TTC549 (cell line): ENCODE measurements at regions not wholly inside any gene's neighbourhood (a gene's known extent, or its start where the extent isn't known, plus 50 kb on each side); places are given as distances from the start of the nearest gene placed in this dataset.

Experiments used
- FAIRE-seq: peaks from 2 replicates; lab custom pipeline; 2012; peaks lifted over from hg19 to GRCh38; lab: Jason Lieb, UNC

GRCh38 chr5:51944500-51945125 lies 561.4 kb downstream of the ISL1 start:
- no peak for FAIRE-seq

DNA sequence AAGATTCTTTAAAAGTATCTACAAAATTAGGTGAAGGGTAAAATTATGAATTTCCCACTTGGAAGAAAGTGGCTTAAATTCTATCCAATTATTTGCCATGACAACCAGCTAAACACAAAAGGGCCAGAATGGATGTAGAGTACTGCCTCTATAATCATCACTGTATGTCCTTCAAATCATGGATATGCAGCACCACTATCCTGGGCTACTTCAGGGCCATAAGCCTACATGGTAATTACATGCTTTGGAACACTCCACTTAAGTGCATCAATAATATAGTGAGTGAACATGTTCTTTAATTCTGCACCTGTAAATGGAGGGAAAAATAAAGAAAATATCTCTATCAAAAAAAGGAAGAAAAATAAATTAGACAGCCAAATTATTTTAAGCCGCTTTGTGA lies 575.2 kb downstream of the ISL1 start:
- FAIRE-seq, result no peak

DNA sequence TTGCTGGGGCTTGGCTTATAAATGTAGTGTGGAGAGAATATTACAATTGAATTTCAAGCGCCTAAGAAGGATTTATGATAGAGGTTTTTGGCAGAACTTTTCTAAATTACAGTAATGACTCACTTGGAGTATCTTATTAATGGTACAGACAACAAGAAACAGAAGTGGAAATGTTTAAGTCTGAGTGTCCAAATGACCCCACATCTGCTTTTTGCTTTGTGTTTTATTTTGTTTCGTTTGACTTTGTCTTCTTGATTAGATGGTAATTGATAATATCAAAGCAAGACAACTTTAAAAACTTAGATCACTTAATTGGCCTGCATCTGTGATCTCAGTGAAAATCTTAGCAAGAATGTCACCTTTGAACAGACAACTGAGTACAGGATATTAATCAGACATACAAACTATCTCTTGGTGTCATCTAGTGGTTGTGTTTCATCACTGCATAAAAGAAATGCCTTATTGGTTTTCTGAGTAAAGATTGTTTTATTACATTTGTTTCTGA lies 577.4 kb downstream of the ISL1 start:
- no peak for FAIRE-seq

- FAIRE-seq, result no peak
Observed at GRCh38 chr5:51961154-51961562, 577.9 kb downstream of the ISL1 start.

- FAIRE-seq, result no peak
Observed at GRCh38 chr5:51968756-51969155, 585.5 kb downstream of the ISL1 start.

GRCh38 chr5:51974834-51975233 lies 591.6 kb downstream of the ISL1 start:
- FAIRE-seq, result no peak

- no peak for FAIRE-seq
Observed at GRCh38 chr5:51977014-51977413, 593.8 kb downstream of the ISL1 start.

- no peak for FAIRE-seq
Observed at GRCh38 chr5:51983161-51983560, 599.9 kb downstream of the ISL1 start.

- FAIRE-seq, result no peak
Observed at GRCh38 chr5:51986733-51987132, 603.5 kb downstream of the ISL1 start.

GRCh38 chr5:51987239-51987638 lies 604.0 kb downstream of the ISL1 start:
- FAIRE-seq, result no peak

GRCh38 chr5:51987669-51988209 lies 604.5 kb downstream of the ISL1 start:
- FAIRE-seq, result no peak

GRCh38 chr5:51988634-51989033 lies 605.4 kb downstream of the ISL1 start:
- FAIRE-seq, result no peak

- FAIRE-seq, result no peak
Observed at GRCh38 chr5:51990241-51990640, 607.0 kb downstream of the ISL1 start.

DNA sequence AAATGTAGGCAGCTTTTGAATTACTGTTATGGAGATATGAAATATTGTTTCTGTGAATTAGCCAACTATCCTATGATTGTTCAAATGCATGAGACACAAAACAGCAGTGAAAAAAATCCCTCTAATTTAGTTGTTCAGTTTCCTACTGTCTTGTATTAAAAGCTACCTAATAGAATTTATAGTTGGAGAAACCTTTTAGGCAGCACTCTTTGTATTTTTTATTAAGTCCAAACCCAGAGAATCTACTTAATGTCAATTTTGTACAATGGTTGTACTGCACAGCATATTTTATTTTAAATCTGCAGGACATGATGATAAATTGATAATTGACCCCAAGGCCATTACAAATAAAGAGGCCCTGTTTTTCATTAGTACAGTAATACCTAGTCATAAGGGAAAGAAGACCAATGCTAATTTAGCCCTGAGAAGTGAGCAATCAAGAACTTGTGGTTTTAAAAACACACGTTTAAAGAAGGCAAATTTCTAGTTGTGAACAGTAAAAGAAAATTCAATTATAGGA lies 607.5 kb downstream of the ISL1 start:
- no peak for FAIRE-seq

DNA sequence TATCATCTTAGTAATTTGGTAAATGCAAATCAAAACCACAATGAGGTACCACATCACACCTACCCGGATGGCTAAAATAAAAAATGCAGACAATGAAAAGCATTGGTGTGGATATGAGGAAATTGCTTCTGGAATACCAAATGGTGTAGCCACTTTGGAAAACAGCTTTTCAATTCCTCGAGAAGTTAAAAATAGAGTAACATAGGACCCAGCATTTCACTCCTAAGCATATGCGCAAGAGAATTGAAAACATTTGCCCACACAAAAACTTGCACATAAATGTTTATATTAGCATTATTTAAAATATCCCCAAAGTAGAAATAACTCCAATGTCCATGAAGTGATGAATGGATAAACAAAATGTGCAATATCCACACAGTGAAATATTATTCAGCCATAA lies 608.7 kb downstream of the ISL1 start:
- FAIRE-seq, result no peak

GRCh38 chr5:51995773-51996306 lies 612.6 kb downstream of the ISL1 start:
- no peak for FAIRE-seq

- FAIRE-seq, result no peak
Observed at GRCh38 chr5:51996356-51996861, 613.2 kb downstream of the ISL1 start.

DNA sequence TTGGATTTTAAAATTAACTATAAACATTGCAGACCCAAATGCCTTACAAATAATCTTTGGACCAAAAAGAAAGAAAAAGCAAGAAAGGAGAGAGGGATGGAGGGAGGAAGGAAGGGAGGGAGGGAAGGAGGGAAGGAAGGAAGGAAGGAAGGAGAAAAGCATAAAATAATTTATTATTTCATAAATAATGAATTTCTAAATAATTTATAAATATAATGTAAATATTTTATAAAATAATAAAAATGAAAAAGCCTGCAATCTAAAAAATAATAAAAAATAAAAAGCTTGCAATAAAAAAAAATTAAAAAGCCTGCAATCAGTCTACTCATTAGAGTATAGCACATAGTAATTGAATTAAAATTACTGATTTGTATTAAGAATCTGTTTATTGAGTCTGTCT lies 614.3 kb downstream of the ISL1 start:
- peak; percentile 20 for FAIRE-seq

GRCh38 chr5:51997949-51998348 lies 614.7 kb downstream of the ISL1 start:
- FAIRE-seq, result no peak

GRCh38 chr5:52007230-52007858 lies 624.1 kb downstream of the ISL1 start:
- peak; percentile 13 for FAIRE-seq

DNA sequence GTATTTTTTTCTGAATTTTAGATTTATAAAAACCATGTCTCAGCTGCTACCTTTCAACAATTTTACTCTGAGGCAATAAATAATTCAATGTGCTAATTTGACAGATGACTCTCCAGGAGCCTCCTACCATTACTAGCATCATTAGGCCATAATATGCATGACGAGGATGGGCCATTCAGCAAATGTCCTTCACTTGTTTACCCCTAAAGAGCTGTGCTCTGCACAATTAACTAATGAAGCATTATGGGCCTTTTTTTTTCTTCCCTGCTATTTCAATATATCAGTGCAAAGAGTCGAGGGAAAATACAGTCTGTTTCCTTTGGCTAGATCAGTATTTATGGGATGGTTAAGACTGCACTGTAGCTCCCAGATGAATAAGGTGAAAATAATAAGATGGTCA lies 627.2 kb downstream of the ISL1 start:
- no peak for FAIRE-seq

DNA sequence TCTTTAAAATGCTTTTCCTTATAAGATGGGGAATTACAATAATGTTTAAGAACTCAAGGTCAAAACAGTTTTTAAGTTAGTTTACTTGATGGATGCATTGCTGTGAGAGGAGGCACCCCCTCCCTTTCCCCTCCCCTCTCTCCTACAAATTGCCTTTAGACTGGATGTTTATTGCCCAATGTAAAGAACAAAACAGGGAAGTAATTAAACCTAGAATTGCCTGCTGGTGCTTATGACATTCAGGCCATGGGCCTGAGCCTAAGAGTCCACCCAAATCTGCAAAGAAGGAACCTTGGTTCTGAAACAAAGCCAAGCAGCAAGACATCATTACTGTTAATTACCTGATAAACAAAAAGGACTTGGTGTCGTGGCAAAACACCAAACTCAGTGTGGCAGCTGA lies 630.3 kb downstream of the ISL1 start:
- no peak for FAIRE-seq

DNA sequence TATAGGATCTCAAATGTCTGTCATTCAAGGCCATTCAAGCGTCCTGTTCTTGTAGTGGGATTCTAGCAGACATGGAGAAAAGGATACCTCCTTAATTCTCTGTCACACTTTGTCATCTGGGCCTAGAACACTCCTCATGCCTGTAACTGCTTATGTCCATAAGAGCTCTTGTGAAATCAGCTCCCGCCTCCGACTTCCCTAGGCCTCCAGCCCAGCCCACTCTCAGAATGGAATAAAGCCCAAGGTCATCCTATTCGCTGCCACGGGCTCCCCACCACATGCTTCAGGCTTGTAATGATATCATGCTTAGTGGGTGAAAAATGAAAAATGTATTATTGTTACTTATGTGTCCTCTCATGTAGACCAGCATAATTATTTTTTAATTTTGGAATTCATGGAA lies 632.5 kb downstream of the ISL1 start:
- no peak for FAIRE-seq
